ENCODE measurements at regions not wholly inside any gene's neighbourhood (a gene's known extent, or its start where the extent isn't known, plus 50 kb on each side); places are given as distances from the start of the nearest gene placed in this dataset.
A peak's percentile ranks its signal among the peaks of the same experiment; 100 is the strongest.
"Not testable (repeated sequence)": the region's sequence is repeated elsewhere in the genome, so short reads cannot be mapped to it uniquely, and the experiment has no call there.

GRCh38 chr7:113521468-113521867 lies 397.3 kb downstream of the PPP1R3A start:
- H3K36me3 ChIP-seq (ENCODE audit: control insufficient read depth in 2 of 3, insufficient read depth in 3 of 3, low read length in 3 of 3): no peaks in the 10 kb centered on the region
- TF ChIP-seq, protein P1, sequence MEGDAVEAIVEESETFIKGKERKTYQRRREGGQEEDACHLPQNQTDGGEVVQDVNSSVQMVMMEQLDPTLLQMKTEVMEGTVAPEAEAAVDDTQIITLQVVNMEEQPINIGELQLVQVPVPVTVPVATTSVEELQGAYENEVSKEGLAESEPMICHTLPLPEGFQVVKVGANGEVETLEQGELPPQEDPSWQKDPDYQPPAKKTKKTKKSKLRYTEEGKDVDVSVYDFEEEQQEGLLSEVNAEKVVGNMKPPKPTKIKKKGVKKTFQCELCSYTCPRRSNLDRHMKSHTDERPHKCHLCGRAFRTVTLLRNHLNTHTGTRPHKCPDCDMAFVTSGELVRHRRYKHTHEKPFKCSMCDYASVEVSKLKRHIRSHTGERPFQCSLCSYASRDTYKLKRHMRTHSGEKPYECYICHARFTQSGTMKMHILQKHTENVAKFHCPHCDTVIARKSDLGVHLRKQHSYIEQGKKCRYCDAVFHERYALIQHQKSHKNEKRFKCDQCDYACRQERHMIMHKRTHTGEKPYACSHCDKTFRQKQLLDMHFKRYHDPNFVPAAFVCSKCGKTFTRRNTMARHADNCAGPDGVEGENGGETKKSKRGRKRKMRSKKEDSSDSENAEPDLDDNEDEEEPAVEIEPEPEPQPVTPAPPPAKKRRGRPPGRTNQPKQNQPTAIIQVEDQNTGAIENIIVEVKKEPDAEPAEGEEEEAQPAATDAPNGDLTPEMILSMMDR (IDR thresholded peaks at IDR 0.05; ENCODE audit: borderline replicate concordance, extremely low read depth, insufficient read depth): no peak
- H3K27ac ChIP-seq (ENCODE audit: low read depth in 2 of 2, low read length in 2 of 2): no peak overlapping the region
- H3K9ac ChIP-seq (ENCODE audit: low read length in 3 of 3): no peak overlapping the region
- no peak for FAIRE-seq
- no peak overlapping the region for H3K4me3 ChIP-seq (ENCODE audit: low read length in 3 of 3)
- intact Hi-C loops (cut with DNase I): no loop called here
- no peaks in the 10 kb centered on the region for H3K4me1 ChIP-seq (ENCODE audit: control insufficient read depth in 2 of 3, insufficient read depth in 2 of 3, low read depth in 1 of 3, low read length in 3 of 3)
- no peaks in the 10 kb centered on the region for H3K27me3 ChIP-seq (ENCODE audit: control insufficient read depth, insufficient read depth, low read length)
- peaks cover 0 to 1% (median 0%) of the 10 kb centered on the region in 3 donors for H3K9me3 ChIP-seq (ENCODE audit: control insufficient read depth in 2 of 3, insufficient read depth in 1 of 3, low read length in 3 of 3)
- DNase-seq: no peak

- Histone ChIP-seq H3K4me1 (ENCODE audit: control insufficient read depth in 2 of 3, insufficient read depth in 2 of 3, low read depth in 1 of 3, low read length in 3 of 3) (no peaks in the 10 kb centered on the region), H3K36me3 (ENCODE audit: control insufficient read depth in 2 of 3, insufficient read depth in 3 of 3, low read length in 3 of 3) (no peaks in the 10 kb centered on the region), H3K9ac (ENCODE audit: low read length in 3 of 3) (no peak overlapping the region), H3K27ac (ENCODE audit: low read depth in 2 of 2, low read length in 2 of 2) (no peak overlapping the region), H3K9me3 (ENCODE audit: control insufficient read depth in 2 of 3, insufficient read depth in 1 of 3, low read length in 3 of 3) (peaks cover 0 to 1% (median 0%) of the 10 kb centered on the region in 3 donors), H3K27me3 (ENCODE audit: control insufficient read depth, insufficient read depth, low read length) (no peaks in the 10 kb centered on the region), H3K4me3 (ENCODE audit: low read length in 3 of 3) (peak overlapping the region in 2 of 3 donors; percentile 46 to 61)
- FAIRE-seq (no peak), DNase-seq (peak in 3 of 5 donors; percentile 17 to 66 (median 50))
- TF ChIP-seq, protein P1 (IDR thresholded peaks at IDR 0.05; ENCODE audit: borderline replicate concordance, extremely low read depth, insufficient read depth): no peak
- intact Hi-C loops (cut with DNase I): no loop called here
Observed at GRCh38 chr7:113519472-113519871, 399.3 kb downstream of the PPP1R3A start.

GRCh38 chr7:113504691-113505090 lies 386.3 kb upstream of the SMIM30 start:
- TF ChIP-seq, protein P1 (IDR thresholded peaks at IDR 0.05; ENCODE audit: borderline replicate concordance, extremely low read depth, insufficient read depth): no peak
- H3K4me3 ChIP-seq (ENCODE audit: low read length in 3 of 3): no peak overlapping the region
- no peaks in the 10 kb centered on the region for H3K9me3 ChIP-seq (ENCODE audit: control insufficient read depth in 2 of 3, insufficient read depth in 1 of 3, low read length in 3 of 3)
- no peak overlapping the region for H3K9ac ChIP-seq (ENCODE audit: low read length in 3 of 3)
- DNase-seq: no peak
- peaks cover 0 to 2% (median 0%) of the 10 kb centered on the region in 3 donors for H3K4me1 ChIP-seq (ENCODE audit: control insufficient read depth in 2 of 3, insufficient read depth in 2 of 3, low read depth in 1 of 3, low read length in 3 of 3)
- H3K36me3 ChIP-seq (ENCODE audit: control insufficient read depth in 2 of 3, insufficient read depth in 3 of 3, low read length in 3 of 3): no peaks in the 10 kb centered on the region
- H3K27ac ChIP-seq (ENCODE audit: low read depth in 2 of 2, low read length in 2 of 2): no peak overlapping the region
- FAIRE-seq: no peak
- intact Hi-C loops (cut with DNase I): no loop called here
- H3K27me3 ChIP-seq (ENCODE audit: control insufficient read depth, insufficient read depth, low read length): no peaks in the 10 kb centered on the region

DNA sequence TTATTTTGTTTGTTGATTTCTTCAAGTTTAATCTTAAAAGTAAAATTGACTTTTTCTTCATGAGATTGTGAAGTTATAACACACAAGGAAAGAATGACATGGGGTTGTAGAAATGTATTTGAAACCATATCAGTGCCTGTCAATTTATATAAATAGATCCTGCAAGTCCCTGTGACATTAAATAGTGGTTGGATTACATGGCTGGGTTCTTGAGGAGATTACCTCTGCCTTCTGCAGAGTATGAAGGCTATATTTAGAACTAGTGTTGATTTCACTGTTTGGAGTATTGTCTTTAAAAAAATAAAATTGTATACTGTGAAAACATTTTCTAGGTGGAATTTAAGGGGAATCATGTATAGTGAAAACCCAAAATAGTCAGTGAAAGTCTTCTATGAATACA lies 385.8 kb upstream of the SMIM30 start:
- Histone ChIP-seq H3K27ac (ENCODE audit: low read depth in 2 of 2, low read length in 2 of 2) (no peak overlapping the region), H3K4me1 (ENCODE audit: control insufficient read depth in 2 of 3, insufficient read depth in 2 of 3, low read depth in 1 of 3, low read length in 3 of 3) (peaks cover 0 to 2% (median 0%) of the 10 kb centered on the region in 3 donors), H3K4me3 (ENCODE audit: low read length in 3 of 3) (no peak overlapping the region), H3K9me3 (ENCODE audit: control insufficient read depth in 2 of 3, insufficient read depth in 1 of 3, low read length in 3 of 3) (no peaks in the 10 kb centered on the region), H3K9ac (ENCODE audit: low read length in 3 of 3) (no peak overlapping the region), H3K36me3 (ENCODE audit: control insufficient read depth in 2 of 3, insufficient read depth in 3 of 3, low read length in 3 of 3) (no peaks in the 10 kb centered on the region), H3K27me3 (ENCODE audit: control insufficient read depth, insufficient read depth, low read length) (no peaks in the 10 kb centered on the region)
- intact Hi-C loops (cut with DNase I): no loop called here
- TF ChIP-seq, protein P1 (IDR thresholded peaks at IDR 0.05; ENCODE audit: borderline replicate concordance, extremely low read depth, insufficient read depth): no peak
- DNase-seq: no peak
- no peak for FAIRE-seq

GRCh38 chr7:113496586-113496985 lies 378.2 kb upstream of the SMIM30 start:
- H3K4me3 ChIP-seq (ENCODE audit: low read length in 3 of 3); H3K4me1 ChIP-seq (ENCODE audit: control insufficient read depth in 2 of 3, insufficient read depth in 2 of 3, low read depth in 1 of 3, low read length in 3 of 3); H3K9me3 ChIP-seq (ENCODE audit: control insufficient read depth in 2 of 3, insufficient read depth in 1 of 3, low read length in 3 of 3); H3K27me3 ChIP-seq (ENCODE audit: control insufficient read depth, insufficient read depth, low read length); intact Hi-C loops (cut with DNase I); H3K36me3 ChIP-seq (ENCODE audit: control insufficient read depth in 2 of 3, insufficient read depth in 3 of 3, low read length in 3 of 3); FAIRE-seq; H3K27ac ChIP-seq (ENCODE audit: low read depth in 2 of 2, low read length in 2 of 2); DNase-seq; H3K9ac ChIP-seq (ENCODE audit: low read length in 3 of 3): not testable (repeated sequence)

Measured in kidney (tissue), 13 donors.